Keratinocyte (primary cell): ENCODE measurements at regions not wholly inside any gene's neighbourhood (a gene's known extent, or its start where the extent isn't known, plus 50 kb on each side); places are given as distances from the start of the nearest gene placed in this dataset.

ENCODE experiments used
- DNase-seq: peaks from one replicate; pipeline ENCODE4 v3.0.0-alpha.2; 2011; ENCODE audit warnings: low read depth, missing footprints, low spot score
- FAIRE-seq: peaks from 2 replicates; lab custom pipeline; 2011; peaks lifted over from hg19 to GRCh38; lab: Jason Lieb, UNC
- H2AFZ ChIP-seq: 2 replicates; pipeline ENCODE4 v1.6.0; 2012; ENCODE audit warnings: low read length, control low read depth, inconsistent platforms; ENCODE audit not compliant: control insufficient read depth
- H3K27ac ChIP-seq: 2 replicates; pipeline ENCODE4 v1.5.1; 2011; ENCODE audit warnings: low read length; ENCODE audit not compliant: control insufficient read depth, insufficient read depth
- H3K27me3 ChIP-seq: 3 replicates; pipeline ENCODE4 v1.6.0; 2011; ENCODE audit warnings: low read length; ENCODE audit not compliant: control insufficient read depth, insufficient read depth; ENCODE audit errors: extremely low read depth
- H3K36me3 ChIP-seq, 2 experiments: 2 replicates in 1 of 2; 3 replicates in 1 of 2; pipeline ENCODE4 v1.5.1; 2011; ENCODE audit warnings: low read length in 2 of 2, mild to moderate bottlenecking in 1 of 2; ENCODE audit not compliant: control insufficient read depth in 2 of 2, insufficient read depth in 2 of 2; ENCODE audit errors: extremely low read depth in 1 of 2
- H3K4me1 ChIP-seq: 3 replicates; pipeline ENCODE4 v1.5.1; 2011; ENCODE audit warnings: low read length; ENCODE audit not compliant: control insufficient read depth, insufficient read depth; ENCODE audit errors: extremely low read depth
- H3K4me2 ChIP-seq: 3 replicates; pipeline ENCODE4 v1.6.0; 2011; ENCODE audit warnings: low read depth, low read length; ENCODE audit not compliant: control insufficient read depth, insufficient read depth; ENCODE audit errors: extremely low read depth
- H3K4me3 ChIP-seq, 3 experiments: fragments of 200-600 bp in 1 of 3; sonication (generic) in 1 of 3; 2 replicates in 2 of 3; 3 replicates in 1 of 3; pipeline ENCODE4 v1.5.1; 2011 to 2016; ENCODE audit warnings: low read length in 3 of 3, mild to moderate bottlenecking in 3 of 3, control low read depth in 2 of 3, inconsistent platforms in 1 of 3, low read depth in 1 of 3, mixed read lengths in 1 of 3, mixed run types in 1 of 3, moderate library complexity in 1 of 3; ENCODE audit not compliant: control insufficient read depth in 2 of 3, insufficient read depth in 2 of 3; ENCODE audit errors: extremely low read depth in 1 of 3
- H3K79me2 ChIP-seq: 2 replicates; pipeline ENCODE4 v1.6.0; 2012; ENCODE audit warnings: low read length; ENCODE audit not compliant: control insufficient read depth, insufficient read depth
- H3K9ac ChIP-seq: 3 replicates; pipeline ENCODE4 v1.6.0; 2011; ENCODE audit warnings: low read length; ENCODE audit not compliant: control insufficient read depth, insufficient read depth; ENCODE audit errors: extremely low read depth
- H3K9me1 ChIP-seq: 3 replicates; pipeline ENCODE4 v1.6.0; 2011; ENCODE audit warnings: low read length; ENCODE audit not compliant: control insufficient read depth, insufficient read depth; ENCODE audit errors: extremely low read depth
- H3K9me3 ChIP-seq: 2 replicates; pipeline ENCODE4 v1.5.1; 2012; ENCODE audit warnings: low read depth, low read length; ENCODE audit not compliant: control insufficient read depth
- H4K20me1 ChIP-seq: 3 replicates; pipeline ENCODE4 v1.6.0; 2011; ENCODE audit warnings: low read length; ENCODE audit not compliant: control insufficient read depth, insufficient read depth; ENCODE audit errors: extremely low read depth
- CTCF ChIP-seq, 3 experiments: IDR thresholded peaks in 1 of 3; conservative IDR thresholded peaks in 1 of 3; optimal IDR thresholded peaks in 1 of 3; 2 replicates in 2 of 3; 3 replicates in 1 of 3; pipeline versions ENCODE3 to v1.5.1; 2011; ENCODE audit warnings: low read length in 3 of 3, mild to moderate bottlenecking in 3 of 3, moderate library complexity in 2 of 3, control low read depth in 1 of 3, inconsistent platforms in 1 of 3; ENCODE audit not compliant: insufficient read depth in 2 of 3; ENCODE audit errors: extremely low read depth in 1 of 3
- EZH2 ChIP-seq: IDR thresholded peaks from one replicate; pipeline ENCODE4 v1.6.1; 2012; ENCODE audit warnings: inconsistent platforms, mild to moderate bottlenecking, low read length, moderate library complexity
- dilution Hi-C: fragments of 300-500 bp; cut with MboI; formaldehyde crosslinking; loops from one replicate; pipeline ENCODE4 v1.7.0; 2020; ENCODE audit warnings: low sequenced_read_pairs; ENCODE audit not compliant: extremely low pct_ligation_motif_present

- Histone ChIP-seq H3K79me2 (no peaks in the 10 kb centered on the region), H3K27me3 (peaks cover 4% of the 10 kb centered on the region), H3K9me3 (no peaks in the 10 kb centered on the region), H3K27ac (no peak overlapping the region), H3K4me3 (no peak overlapping the region), H3K9ac (no peak overlapping the region), H3K4me2 (no peak overlapping the region), H3K9me1 (no peaks in the 10 kb centered on the region), H2AFZ (no peak overlapping the region), H3K4me1 (no peaks in the 10 kb centered on the region), H4K20me1 (no peaks in the 10 kb centered on the region), H3K36me3 (no peaks in the 10 kb centered on the region)
- TF ChIP-seq EZH2, result no peak
- dilution Hi-C loops, result no loop called here
- FAIRE-seq, result no peak
- DNase-seq, result no peak
These were observed 55.9 kb downstream of the ZBTB18 start for GRCh38 chr1:244106837-244107493.

- Histone ChIP-seq H3K9ac (no peak overlapping the region), H3K4me3 (no peak overlapping the region), H3K36me3 (no peaks in the 10 kb centered on the region), H3K79me2 (no peaks in the 10 kb centered on the region), H3K27me3 (peaks cover 4% of the 10 kb centered on the region), H3K4me2 (no peak overlapping the region), H3K9me1 (no peaks in the 10 kb centered on the region), H3K4me1 (no peaks in the 10 kb centered on the region), H4K20me1 (no peaks in the 10 kb centered on the region), H2AFZ (no peak overlapping the region), H3K9me3 (no peaks in the 10 kb centered on the region), H3K27ac (no peak overlapping the region)
- TF ChIP-seq CTCF (optimal IDR thresholded peaks at IDR 0.05 in 1 of 3, IDR thresholded peaks at IDR 0.05 in 1 of 3, conservative IDR thresholded peaks at IDR 0.05 in 1 of 3; ENCODE audit: extremely low read depth in 1 of 3, insufficient read depth in 2 of 3, low read length in 3 of 3), result no peak
- no peak for TF ChIP-seq EZH2
- FAIRE-seq, result no peak
- dilution Hi-C loops, result no loop called here
- DNase-seq, result no peak
These were observed 59.9 kb downstream of the ZBTB18 start for GRCh38 chr1:244111027-244111426.

GRCh38 chr1:244112041-244112440, 61.0 kb downstream of the ZBTB18 start:
- Histone ChIP-seq H3K27me3 (peaks cover 4% of the 10 kb centered on the region), H3K27ac (no peak overlapping the region), H3K79me2 (no peaks in the 10 kb centered on the region), H2AFZ (no peak overlapping the region), H3K9me3 (no peaks in the 10 kb centered on the region), H3K4me3 (no peak overlapping the region), H3K9ac (no peak overlapping the region), H3K36me3 (no peaks in the 10 kb centered on the region), H3K4me2 (no peak overlapping the region), H3K9me1 (no peaks in the 10 kb centered on the region), H4K20me1 (no peaks in the 10 kb centered on the region), H3K4me1 (no peaks in the 10 kb centered on the region)
- TF ChIP-seq CTCF (optimal IDR thresholded peaks at IDR 0.05 in 1 of 3, IDR thresholded peaks at IDR 0.05 in 1 of 3, conservative IDR thresholded peaks at IDR 0.05 in 1 of 3; ENCODE audit: extremely low read depth in 1 of 3, insufficient read depth in 2 of 3, low read length in 3 of 3), result no peak
- no peak for TF ChIP-seq EZH2
- DNase-seq (no peak), FAIRE-seq (no peak)
- dilution Hi-C loops, result no loop called here
